ENCODE measurements at regions not wholly inside any gene's neighbourhood (a gene's known extent, or its start where the extent isn't known, plus 50 kb on each side); places are given as distances from the start of the nearest gene placed in this dataset.
"Not testable (repeated sequence)": the region's sequence is repeated elsewhere in the genome, so short reads cannot be mapped to it uniquely, and the experiment has no call there.

DNA sequence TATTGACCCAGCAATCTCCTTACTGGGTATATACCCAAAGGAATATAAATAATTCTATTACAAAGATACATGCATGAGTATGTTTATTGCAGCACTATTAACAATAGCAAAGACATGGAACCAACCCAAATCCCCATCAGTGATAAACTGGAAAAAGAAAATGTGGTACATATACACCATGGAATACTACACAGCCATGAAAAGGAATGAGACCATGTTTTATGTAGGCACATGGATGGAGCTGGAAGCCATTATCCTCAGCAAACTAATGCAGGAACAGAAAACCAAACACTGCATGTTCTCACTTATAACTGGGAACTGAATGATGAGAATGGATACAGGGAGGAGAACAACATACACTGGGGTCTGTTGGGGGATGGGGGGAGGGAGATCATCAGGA, 489.7 kb upstream of the KLF6 start:
- TF ChIP-seq TAF1, POLR2AphosphoS5, POLR2A, SPI1 (IDR thresholded peaks at IDR 0.05; ENCODE audit: low read depth, low read length): not testable (repeated sequence)
